ENCODE measurements at regions not wholly inside any gene's neighbourhood (a gene's known extent, or its start where the extent isn't known, plus 50 kb on each side); places are given as distances from the start of the nearest gene placed in this dataset.

GRCh38 chr3:72203105-72203504 is 418.2 kb upstream of the PROK2 start:
- Mint-ChIP-seq H3K9me3 (ENCODE audit: unreplicated experiment) (peaks cover 1% of the 10 kb centered on the region), H3K27ac (ENCODE audit: unreplicated experiment) (no peak overlapping the region), H3K27me3 (ENCODE audit: unreplicated experiment) (no peaks in the 10 kb centered on the region), H3K4me3 (ENCODE audit: unreplicated experiment) (no peak overlapping the region), H3K36me3 (ENCODE audit: unreplicated experiment) (peaks cover 6% of the 10 kb centered on the region), H3K4me1 (ENCODE audit: low read depth, unreplicated experiment) (peaks cover 12% of the 10 kb centered on the region)
- no peak for TF ChIP-seq CTCF (IDR thresholded peaks at IDR 0.05; ENCODE audit: partially characterized antibody, unreplicated experiment)
- no peak for DNase-seq

GRCh38 chr3:72200332-72200731 is 415.4 kb upstream of the PROK2 start:
- TF ChIP-seq CTCF (IDR thresholded peaks at IDR 0.05; ENCODE audit: partially characterized antibody, unreplicated experiment), result no peak
- peaks cover 1% of the 10 kb centered on the region for H3K9me3 Mint-ChIP-seq (ENCODE audit: unreplicated experiment)
- H3K36me3 Mint-ChIP-seq (ENCODE audit: unreplicated experiment), result peaks cover 6% of the 10 kb centered on the region
- H3K4me1 Mint-ChIP-seq (ENCODE audit: low read depth, unreplicated experiment), result peaks cover 11% of the 10 kb centered on the region
- DNase-seq, result no peak
- no peak overlapping the region for H3K27ac Mint-ChIP-seq (ENCODE audit: unreplicated experiment)
- H3K4me3 Mint-ChIP-seq (ENCODE audit: unreplicated experiment), result no peak overlapping the region
- peaks cover 1% of the 10 kb centered on the region for H3K27me3 Mint-ChIP-seq (ENCODE audit: unreplicated experiment)

- TF ChIP-seq CTCF (IDR thresholded peaks at IDR 0.05; ENCODE audit: partially characterized antibody, unreplicated experiment), result no peak
- H3K4me1 Mint-ChIP-seq (ENCODE audit: low read depth, unreplicated experiment), result peaks cover 3% of the 10 kb centered on the region
- H3K9me3 Mint-ChIP-seq (ENCODE audit: unreplicated experiment), result peaks cover 1% of the 10 kb centered on the region
Observed at GRCh38 chr3:72199530-72199929, 414.6 kb upstream of the PROK2 start.

GRCh38 chr3:72196377-72196929 is 411.5 kb upstream of the PROK2 start:
- H3K9me3 Mint-ChIP-seq (ENCODE audit: unreplicated experiment), result no peaks in the 10 kb centered on the region
- no peak overlapping the region for H3K4me3 Mint-ChIP-seq (ENCODE audit: unreplicated experiment)
- H3K4me1 Mint-ChIP-seq (ENCODE audit: low read depth, unreplicated experiment), result no peaks in the 10 kb centered on the region
- peaks cover 1% of the 10 kb centered on the region for H3K27me3 Mint-ChIP-seq (ENCODE audit: unreplicated experiment)
- peaks cover 10% of the 10 kb centered on the region for H3K36me3 Mint-ChIP-seq (ENCODE audit: unreplicated experiment)
- no peak overlapping the region for H3K27ac Mint-ChIP-seq (ENCODE audit: unreplicated experiment)
- TF ChIP-seq CTCF (IDR thresholded peaks at IDR 0.05; ENCODE audit: partially characterized antibody, unreplicated experiment), result no peak
- no peak for DNase-seq

More at GRCh38 chr3:72199530-72199929, 414.6 kb upstream of the PROK2 start:
- no peak overlapping the region for H3K4me3 Mint-ChIP-seq (ENCODE audit: unreplicated experiment)
- DNase-seq, result no peak
- H3K27ac Mint-ChIP-seq (ENCODE audit: unreplicated experiment), result no peak overlapping the region
- H3K36me3 Mint-ChIP-seq (ENCODE audit: unreplicated experiment), result peaks cover 6% of the 10 kb centered on the region
- H3K27me3 Mint-ChIP-seq (ENCODE audit: unreplicated experiment), result peaks cover 1% of the 10 kb centered on the region

- DNase-seq, result no peak
- H3K4me3 Mint-ChIP-seq (ENCODE audit: unreplicated experiment), result no peak overlapping the region
- peaks cover 1% of the 10 kb centered on the region for H3K27me3 Mint-ChIP-seq (ENCODE audit: unreplicated experiment)
- no peak overlapping the region for H3K27ac Mint-ChIP-seq (ENCODE audit: unreplicated experiment)
- H3K36me3 Mint-ChIP-seq (ENCODE audit: unreplicated experiment), result peaks cover 10% of the 10 kb centered on the region
- no peaks in the 10 kb centered on the region for H3K9me3 Mint-ChIP-seq (ENCODE audit: unreplicated experiment)
- TF ChIP-seq CTCF (IDR thresholded peaks at IDR 0.05; ENCODE audit: partially characterized antibody, unreplicated experiment), result no peak
- no peaks in the 10 kb centered on the region for H3K4me1 Mint-ChIP-seq (ENCODE audit: low read depth, unreplicated experiment)
Observed at GRCh38 chr3:72195895-72196294, 410.9 kb upstream of the PROK2 start.

Measured in glutamatergic neuron (in vitro differentiated cells).